Right renal cortex interstitium (tissue), 3 donors: ENCODE measurements at regions not wholly inside any gene's neighbourhood (a gene's known extent, or its start where the extent isn't known, plus 50 kb on each side); places are given as distances from the start of the nearest gene placed in this dataset.

Experiments
- DNase-seq, 3 donors: peaks; one replicate each; pipeline ENCODE4 v3.0.0-alpha.2; 2013; ENCODE audit warnings: low read depth in 3 of 3, low spot score in 2 of 3

DNA sequence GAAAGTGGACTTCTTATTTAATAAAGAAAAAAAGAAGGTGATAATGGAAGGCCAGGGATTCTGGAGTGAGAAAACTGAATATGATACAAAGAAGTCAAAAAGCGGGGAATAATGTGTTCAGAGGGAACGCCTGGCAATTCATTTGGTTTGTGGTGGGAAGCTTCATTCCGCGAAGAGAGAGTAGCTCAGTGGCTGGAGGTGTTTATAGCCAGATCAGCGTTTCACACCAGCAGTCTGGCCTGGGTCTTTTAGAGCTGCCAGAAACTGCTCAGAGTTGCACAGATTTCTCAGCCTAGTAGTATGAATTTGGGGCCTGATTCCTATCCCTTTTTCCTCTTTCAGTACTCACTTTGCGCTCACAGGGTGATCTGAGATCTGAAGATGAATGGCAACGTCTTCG lies 67.8 kb upstream of the IPO9 start:
- DNase-seq: no peak

- no peak for DNase-seq
These were observed 67.1 kb upstream of the IPO9 start for GRCh38 chr1:201761871-201762270.

DNA sequence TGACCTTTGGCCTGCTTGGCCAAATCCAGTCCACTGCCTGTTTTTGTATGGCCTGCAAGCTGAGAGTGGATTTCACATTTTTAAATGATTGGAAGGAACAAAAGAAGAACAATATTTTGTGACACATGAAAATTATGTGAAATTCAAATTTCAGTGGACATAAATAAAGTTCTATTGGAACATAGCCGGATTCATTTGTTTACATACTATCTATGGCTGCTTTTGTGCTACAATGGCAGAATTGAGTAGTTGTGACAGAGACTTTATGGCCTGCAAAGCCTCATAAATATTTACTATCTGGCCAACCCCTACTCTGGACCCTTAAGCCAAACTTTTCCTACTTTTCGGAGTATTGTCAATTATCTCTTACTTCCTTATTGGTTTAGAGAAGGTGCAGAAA lies 66.6 kb upstream of the IPO9 start:
- DNase-seq: no peak

- no peak for DNase-seq
These were observed 65.4 kb upstream of the IPO9 start for GRCh38 chr1:201763455-201764140.

DNA sequence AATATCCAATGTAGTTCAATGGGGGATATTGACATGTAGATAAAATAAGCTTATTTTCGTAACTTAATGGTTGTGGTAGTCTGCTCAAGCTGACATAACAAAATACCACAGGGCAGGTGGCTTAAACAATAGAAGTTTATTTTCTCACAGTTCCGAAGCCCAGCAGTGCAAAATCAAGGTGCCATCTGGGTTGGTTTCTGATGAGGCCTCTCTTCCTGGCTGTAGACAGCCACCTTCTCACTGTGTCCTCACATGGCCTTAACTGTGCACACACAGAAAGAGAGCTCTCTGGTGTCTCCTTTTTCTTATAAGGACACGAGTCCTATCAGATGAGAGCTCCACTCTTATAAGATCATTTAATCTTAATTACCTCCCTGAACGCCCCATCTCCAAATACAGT lies 64.8 kb upstream of the IPO9 start:
- DNase-seq: no peak

- no peak for DNase-seq
These were observed 64.4 kb upstream of the IPO9 start for GRCh38 chr1:201764579-201764978.

DNA sequence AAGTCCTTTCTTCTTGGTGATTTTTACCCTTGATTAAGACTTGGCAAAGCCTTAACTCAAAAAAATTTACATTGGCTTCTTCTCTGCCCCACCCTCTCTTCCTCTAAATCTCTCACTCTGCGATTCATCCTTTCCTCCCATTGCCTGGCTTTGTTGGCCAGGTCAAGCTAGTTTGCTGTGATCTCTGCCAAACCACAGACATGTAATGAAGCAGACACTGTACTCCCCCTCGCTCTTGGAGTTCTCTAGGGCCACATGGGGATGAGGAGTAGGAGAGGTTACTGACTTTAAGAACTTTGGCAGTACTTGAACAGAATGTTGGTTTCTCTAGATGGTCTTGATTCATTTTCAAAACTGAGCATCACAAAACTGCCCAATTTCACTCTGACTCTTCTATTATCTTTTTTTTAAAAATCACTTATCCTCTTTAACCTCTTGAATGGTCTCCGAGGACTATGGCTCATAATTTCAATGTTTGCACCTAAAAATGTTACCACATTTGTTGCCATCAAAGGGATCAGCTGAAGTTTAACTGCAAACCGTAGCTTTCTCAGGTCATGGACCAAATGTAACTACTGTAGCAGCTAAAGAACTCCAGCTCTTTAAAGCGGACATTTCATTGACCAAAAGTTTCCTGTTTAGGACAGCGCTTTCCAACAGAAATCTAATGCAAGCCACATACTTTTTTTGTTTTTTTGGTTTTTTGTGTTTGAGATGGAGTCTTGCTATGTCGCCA lies 62.7 kb upstream of the IPO9 start:
- no peak for DNase-seq

GRCh38 chr1:201767339-201767738 lies 61.6 kb upstream of the IPO9 start:
- no peak for DNase-seq

DNA sequence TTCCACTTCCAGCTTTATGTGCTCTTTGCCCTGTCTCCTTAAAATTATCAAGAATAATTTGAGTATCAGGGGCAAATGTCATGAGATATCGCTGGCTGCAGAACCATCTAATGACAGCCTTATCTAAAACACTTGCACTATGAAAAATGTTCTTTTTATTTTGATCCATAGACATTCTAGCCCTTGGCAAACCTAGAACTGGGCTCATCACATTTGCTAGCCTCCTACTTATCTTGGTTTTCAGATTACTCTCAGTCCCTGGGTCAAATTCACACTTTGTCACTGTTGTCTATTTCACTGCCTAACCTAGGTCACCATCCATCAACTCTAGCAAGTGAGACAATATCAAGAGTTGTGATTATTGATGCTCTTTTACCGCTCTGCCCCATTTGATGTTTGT lies 59.9 kb upstream of the IPO9 start:
- no peak for DNase-seq

GRCh38 chr1:201769966-201770365 lies 59.0 kb upstream of the IPO9 start:
- no peak for DNase-seq

- DNase-seq: no peak
These were observed 57.5 kb upstream of the IPO9 start for GRCh38 chr1:201771466-201771865.

DNA sequence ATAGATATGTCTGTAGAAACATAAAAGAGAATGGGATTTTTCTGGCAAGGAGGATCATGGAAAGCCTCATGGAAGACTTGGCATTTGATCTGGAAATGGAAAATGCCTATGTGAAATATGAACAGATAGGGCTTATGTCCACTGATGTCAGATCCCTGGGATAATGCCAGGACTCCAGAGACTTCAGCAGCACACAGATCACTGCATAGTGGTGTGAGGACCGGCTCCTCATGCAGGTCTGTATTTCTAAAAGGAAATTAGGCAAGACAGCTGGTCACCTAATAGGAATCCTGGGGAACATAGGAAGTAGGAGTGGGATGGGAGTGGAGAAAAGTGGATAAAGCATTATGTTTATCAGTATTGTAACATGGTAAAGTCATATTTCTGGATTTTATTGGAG lies 56.8 kb upstream of the IPO9 start:
- no peak for DNase-seq

DNA sequence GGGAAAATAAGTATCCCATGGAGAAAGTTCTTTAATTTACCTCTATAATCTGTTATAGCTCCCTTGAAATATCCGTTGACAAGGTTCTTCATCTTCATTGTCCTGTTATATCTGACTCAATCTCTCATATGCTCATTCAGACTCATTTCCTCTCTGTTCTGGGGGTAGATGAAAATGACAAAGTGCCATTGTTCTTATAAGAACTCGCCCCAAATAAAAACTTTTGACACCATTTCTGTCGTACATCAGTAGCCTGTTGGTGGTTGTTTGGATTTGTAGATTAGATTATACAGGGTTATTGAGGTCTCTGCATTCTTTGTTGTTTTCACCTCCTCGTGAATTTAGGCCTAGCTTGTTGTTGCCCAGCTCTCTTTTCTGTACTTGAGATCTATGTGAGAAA lies 55.2 kb upstream of the IPO9 start:
- DNase-seq: no peak

GRCh38 chr1:201774224-201774982 lies 54.6 kb upstream of the IPO9 start:
- DNase-seq: no peak

DNA sequence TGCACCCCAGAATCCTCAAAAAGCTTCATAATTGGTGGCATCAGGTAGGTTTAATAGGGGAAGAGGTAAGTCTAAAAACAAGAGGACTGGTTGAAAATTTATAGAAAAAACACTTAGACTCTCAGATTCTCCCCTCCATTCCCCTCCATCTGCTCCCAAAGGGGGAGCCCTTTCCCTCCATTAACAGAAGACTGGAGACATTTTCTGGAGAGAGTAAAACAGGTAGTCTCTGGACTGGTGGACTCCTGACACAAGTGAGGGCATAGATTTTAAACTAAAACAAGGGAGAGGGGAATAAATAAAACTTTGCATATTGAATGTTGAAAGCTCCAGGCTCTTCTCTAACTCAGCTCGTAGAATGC lies 54.0 kb upstream of the IPO9 start:
- DNase-seq: no peak

GRCh38 chr1:201775380-201775779 lies 53.6 kb upstream of the IPO9 start:
- DNase-seq: no peak

DNA sequence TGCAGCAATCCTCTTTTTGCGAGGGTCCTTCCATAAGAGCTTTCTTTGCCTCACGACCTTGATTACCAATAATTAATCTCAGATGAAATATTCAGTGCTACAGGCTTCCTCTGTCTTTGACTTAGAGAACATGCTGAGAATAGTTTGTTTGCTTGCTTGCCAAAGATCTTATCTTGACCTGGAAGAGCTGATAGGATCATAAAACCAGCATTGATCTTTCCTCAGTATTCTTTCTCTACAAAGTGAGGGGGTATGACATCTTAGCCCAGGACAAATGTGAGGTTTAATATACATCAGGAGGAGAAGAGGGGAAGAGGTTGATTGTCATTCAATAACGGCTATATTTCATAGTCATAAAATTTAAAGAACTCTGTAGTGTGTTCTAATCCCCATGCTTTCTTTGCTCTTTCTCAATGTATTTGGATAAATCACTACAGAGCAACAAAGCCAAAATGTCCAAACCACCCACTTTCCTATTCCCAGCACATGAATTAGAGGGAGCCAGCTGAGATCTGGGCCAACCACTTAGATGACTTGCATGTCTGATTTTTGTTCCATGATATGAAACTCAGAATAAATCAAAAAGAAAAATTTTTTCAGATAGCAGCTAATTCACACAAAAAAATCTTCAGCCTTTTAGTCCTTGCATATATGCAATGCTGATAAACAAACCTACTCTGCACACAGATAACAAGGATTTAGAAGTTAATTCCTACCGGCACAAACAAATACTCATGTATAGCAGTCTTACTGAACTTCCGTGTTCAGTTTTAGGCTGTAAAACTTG lies 50.5 kb upstream of the IPO9 start:
- no peak for DNase-seq
